ENCODE measurements at regions not wholly inside any gene's neighbourhood (a gene's known extent, or its start where the extent isn't known, plus 50 kb on each side); places are given as distances from the start of the nearest gene placed in this dataset.

DNA sequence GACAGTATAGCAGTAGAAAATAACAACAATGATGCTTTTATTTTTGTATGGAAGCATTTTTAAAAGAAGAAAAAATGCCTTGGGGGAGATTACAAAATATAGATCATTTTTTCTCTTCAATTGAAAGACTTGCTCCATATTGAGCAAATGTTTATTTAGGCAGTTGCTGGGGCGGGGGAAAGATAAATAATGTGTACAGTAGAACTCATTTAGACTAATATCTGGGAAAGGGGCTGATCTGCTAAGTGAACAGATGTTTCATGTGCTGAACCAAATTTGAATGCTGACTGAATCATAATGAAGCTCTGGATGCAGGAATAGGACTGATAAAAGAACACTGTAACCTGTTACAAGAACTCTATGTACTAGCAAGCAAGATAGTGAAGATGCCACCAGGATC lies 457.1 kb upstream of the TENM4 start:
- TF ChIP-seq, protein P1, sequence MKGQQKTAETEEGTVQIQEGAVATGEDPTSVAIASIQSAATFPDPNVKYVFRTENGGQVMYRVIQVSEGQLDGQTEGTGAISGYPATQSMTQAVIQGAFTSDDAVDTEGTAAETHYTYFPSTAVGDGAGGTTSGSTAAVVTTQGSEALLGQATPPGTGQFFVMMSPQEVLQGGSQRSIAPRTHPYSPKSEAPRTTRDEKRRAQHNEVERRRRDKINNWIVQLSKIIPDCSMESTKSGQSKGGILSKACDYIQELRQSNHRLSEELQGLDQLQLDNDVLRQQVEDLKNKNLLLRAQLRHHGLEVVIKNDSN (IDR thresholded peaks at IDR 0.05), result no peak
- TF ChIP-seq FOXM1 (IDR thresholded peaks at IDR 0.05; ENCODE audit: borderline replicate concordance, low read depth), result no peak
- TF ChIP-seq TEAD4 (IDR thresholded peaks at IDR 0.05), result no peak
- no peak for TF ChIP-seq MAX (IDR thresholded peaks at IDR 0.05)
- TF ChIP-seq, protein P2, sequence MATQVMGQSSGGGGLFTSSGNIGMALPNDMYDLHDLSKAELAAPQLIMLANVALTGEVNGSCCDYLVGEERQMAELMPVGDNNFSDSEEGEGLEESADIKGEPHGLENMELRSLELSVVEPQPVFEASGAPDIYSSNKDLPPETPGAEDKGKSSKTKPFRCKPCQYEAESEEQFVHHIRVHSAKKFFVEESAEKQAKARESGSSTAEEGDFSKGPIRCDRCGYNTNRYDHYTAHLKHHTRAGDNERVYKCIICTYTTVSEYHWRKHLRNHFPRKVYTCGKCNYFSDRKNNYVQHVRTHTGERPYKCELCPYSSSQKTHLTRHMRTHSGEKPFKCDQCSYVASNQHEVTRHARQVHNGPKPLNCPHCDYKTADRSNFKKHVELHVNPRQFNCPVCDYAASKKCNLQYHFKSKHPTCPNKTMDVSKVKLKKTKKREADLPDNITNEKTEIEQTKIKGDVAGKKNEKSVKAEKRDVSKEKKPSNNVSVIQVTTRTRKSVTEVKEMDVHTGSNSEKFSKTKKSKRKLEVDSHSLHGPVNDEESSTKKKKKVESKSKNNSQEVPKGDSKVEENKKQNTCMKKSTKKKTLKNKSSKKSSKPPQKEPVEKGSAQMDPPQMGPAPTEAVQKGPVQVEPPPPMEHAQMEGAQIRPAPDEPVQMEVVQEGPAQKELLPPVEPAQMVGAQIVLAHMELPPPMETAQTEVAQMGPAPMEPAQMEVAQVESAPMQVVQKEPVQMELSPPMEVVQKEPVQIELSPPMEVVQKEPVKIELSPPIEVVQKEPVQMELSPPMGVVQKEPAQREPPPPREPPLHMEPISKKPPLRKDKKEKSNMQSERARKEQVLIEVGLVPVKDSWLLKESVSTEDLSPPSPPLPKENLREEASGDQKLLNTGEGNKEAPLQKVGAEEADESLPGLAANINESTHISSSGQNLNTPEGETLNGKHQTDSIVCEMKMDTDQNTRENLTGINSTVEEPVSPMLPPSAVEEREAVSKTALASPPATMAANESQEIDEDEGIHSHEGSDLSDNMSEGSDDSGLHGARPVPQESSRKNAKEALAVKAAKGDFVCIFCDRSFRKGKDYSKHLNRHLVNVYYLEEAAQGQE (IDR thresholded peaks at IDR 0.05; ENCODE audit: low read depth), result no peak
- TF ChIP-seq CREB1 (IDR thresholded peaks at IDR 0.05; ENCODE audit: low read depth), result no peak
- TF ChIP-seq TAF1 (IDR thresholded peaks at IDR 0.05; ENCODE audit: low read depth), result no peak
- no peak for TF ChIP-seq CEBPB (IDR thresholded peaks at IDR 0.05)
- TF ChIP-seq TCF12 (IDR thresholded peaks at IDR 0.05; ENCODE audit: low read depth), result no peak
- TF ChIP-seq EP300 (IDR thresholded peaks at IDR 0.05; ENCODE audit: borderline replicate concordance), result no peak
- TF ChIP-seq ZBTB7A (IDR thresholded peaks at IDR 0.05; ENCODE audit: low read depth), result no peak
- no peak for TF ChIP-seq RAD21 (IDR thresholded peaks at IDR 0.05; ENCODE audit: low read depth)
- no peak for TF ChIP-seq EGR1 (IDR thresholded peaks at IDR 0.05)
- TF ChIP-seq YY1 (IDR thresholded peaks at IDR 0.05; ENCODE audit: low read depth), result no peak

DNA sequence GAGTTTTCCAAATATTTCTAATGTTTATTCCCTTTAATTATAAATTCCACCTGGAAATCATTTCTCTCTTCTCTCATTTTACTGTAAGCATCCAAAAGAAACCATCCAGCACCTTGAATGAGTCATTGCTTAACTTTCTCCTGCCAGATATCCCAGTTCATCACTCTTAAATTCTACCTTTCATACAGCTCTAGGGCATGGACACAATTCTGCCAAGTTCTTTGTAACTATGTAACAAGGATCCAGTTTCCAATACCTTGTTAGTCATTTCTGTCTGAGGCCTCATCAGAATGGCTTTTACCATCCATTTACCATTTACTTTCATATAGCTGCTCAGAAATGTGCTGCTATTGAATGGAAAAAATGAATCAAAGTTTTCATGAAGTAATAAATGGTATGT lies 455.4 kb upstream of the TENM4 start:
- TF ChIP-seq NFIC (IDR thresholded peaks at IDR 0.05) (no peak), RAD21 (IDR thresholded peaks at IDR 0.05; ENCODE audit: low read depth) (no peak), EGR1 (IDR thresholded peaks at IDR 0.05) (no peak)

GRCh38 chr11:79894111-79894510 lies 453.3 kb upstream of the TENM4 start:
- TF ChIP-seq TAF1 (IDR thresholded peaks at IDR 0.05; ENCODE audit: low read depth), result no peak
- no peak for TF ChIP-seq EP300 (IDR thresholded peaks at IDR 0.05; ENCODE audit: borderline replicate concordance)
- TF ChIP-seq TCF12 (IDR thresholded peaks at IDR 0.05; ENCODE audit: low read depth), result no peak
- TF ChIP-seq FOXM1 (IDR thresholded peaks at IDR 0.05; ENCODE audit: borderline replicate concordance, low read depth), result no peak
- TF ChIP-seq ZBTB7A (IDR thresholded peaks at IDR 0.05; ENCODE audit: low read depth), result no peak
- TF ChIP-seq CEBPB (IDR thresholded peaks at IDR 0.05), result no peak
- no peak for TF ChIP-seq RAD21 (IDR thresholded peaks at IDR 0.05; ENCODE audit: low read depth)
- TF ChIP-seq, protein P2 (IDR thresholded peaks at IDR 0.05; ENCODE audit: low read depth), result no peak
- no peak for TF ChIP-seq NFIC (IDR thresholded peaks at IDR 0.05)
- no peak for TF ChIP-seq MAX (IDR thresholded peaks at IDR 0.05)
- TF ChIP-seq CREB1 (IDR thresholded peaks at IDR 0.05; ENCODE audit: low read depth), result no peak
- TF ChIP-seq, protein P1 (IDR thresholded peaks at IDR 0.05), result no peak
- no peak for TF ChIP-seq EGR1 (IDR thresholded peaks at IDR 0.05)
- no peak for TF ChIP-seq YY1 (IDR thresholded peaks at IDR 0.05; ENCODE audit: low read depth)
- no peak for TF ChIP-seq TEAD4 (IDR thresholded peaks at IDR 0.05)

DNA sequence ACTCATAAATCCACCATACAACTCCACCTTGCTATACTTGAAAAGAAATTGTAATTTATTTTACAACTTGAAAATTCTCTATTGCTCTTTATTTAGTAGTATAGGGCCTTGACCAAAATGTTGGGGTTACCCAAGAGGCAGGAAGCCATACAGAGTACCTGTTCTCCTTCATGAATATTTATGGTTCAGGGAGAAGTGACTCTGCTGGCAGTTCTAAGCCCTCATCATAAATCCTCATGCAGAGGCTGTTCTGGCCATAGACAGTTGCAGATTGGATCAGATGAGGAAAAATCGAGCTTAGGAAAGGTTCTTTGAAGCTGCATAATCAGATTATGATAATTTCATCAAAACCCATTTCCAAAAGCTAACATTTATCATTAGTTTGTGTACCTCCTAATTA lies 449.4 kb upstream of the TENM4 start:
- TF ChIP-seq CREB1 (IDR thresholded peaks at IDR 0.05; ENCODE audit: low read depth), result no peak
- TF ChIP-seq TCF12 (IDR thresholded peaks at IDR 0.05; ENCODE audit: low read depth), result no peak
- TF ChIP-seq CEBPB (IDR thresholded peaks at IDR 0.05), result no peak
- TF ChIP-seq ZBTB7A (IDR thresholded peaks at IDR 0.05; ENCODE audit: low read depth), result no peak
- no peak for TF ChIP-seq EGR1 (IDR thresholded peaks at IDR 0.05)
- TF ChIP-seq, protein P2 (IDR thresholded peaks at IDR 0.05; ENCODE audit: low read depth), result no peak
- TF ChIP-seq FOXM1 (IDR thresholded peaks at IDR 0.05; ENCODE audit: borderline replicate concordance, low read depth), result no peak
- TF ChIP-seq, protein P1 (IDR thresholded peaks at IDR 0.05), result no peak
- TF ChIP-seq NFIC (IDR thresholded peaks at IDR 0.05), result no peak
- no peak for TF ChIP-seq TEAD4 (IDR thresholded peaks at IDR 0.05)
- no peak for TF ChIP-seq TAF1 (IDR thresholded peaks at IDR 0.05; ENCODE audit: low read depth)

All from Ishikawa (cell line).